Activated CD4-positive, alpha-beta T cell treated with anti-CD3 and anti-CD28 coated beads, Interleukin-2, amount 10 ng/mL, durations not matched to agents 24 days and 14 days (primary cell): ENCODE measurements at regions not wholly inside any gene's neighbourhood (a gene's known extent, or its start where the extent isn't known, plus 50 kb on each side); places are given as distances from the start of the nearest gene placed in this dataset.

ENCODE experiments used
- DNase-seq: peaks from one replicate; pipeline ENCODE4 v3.0.0; 2022
- H3K27ac Mint-ChIP-seq: one replicate; pipeline ENCODE4 v1.8.0; 2022; ENCODE audit warnings: mild to moderate bottlenecking, mixed read lengths
- H3K27me3 Mint-ChIP-seq: one replicate; pipeline ENCODE4 v1.8.0; 2022; ENCODE audit warnings: mixed read lengths
- H3K36me3 Mint-ChIP-seq: one replicate; pipeline ENCODE4 v1.8.0; 2022; ENCODE audit warnings: low read depth, mild to moderate bottlenecking, mixed read lengths
- H3K4me1 Mint-ChIP-seq: one replicate; pipeline ENCODE4 v1.8.0; 2021; ENCODE audit warnings: mixed read lengths
- H3K4me3 Mint-ChIP-seq: one replicate; pipeline ENCODE4 v1.8.0; 2022; ENCODE audit warnings: mild to moderate bottlenecking, moderate library complexity, mixed read lengths
- H3K9me3 Mint-ChIP-seq: one replicate; pipeline ENCODE4 v1.8.0; 2021; ENCODE audit warnings: mixed read lengths
- intact Hi-C: fragments of 100-400 bp; cut with micrococcal nuclease; formaldehyde crosslinking; loops from one replicate; pipeline ENCODE4 v1.15.1; 2023

DNA sequence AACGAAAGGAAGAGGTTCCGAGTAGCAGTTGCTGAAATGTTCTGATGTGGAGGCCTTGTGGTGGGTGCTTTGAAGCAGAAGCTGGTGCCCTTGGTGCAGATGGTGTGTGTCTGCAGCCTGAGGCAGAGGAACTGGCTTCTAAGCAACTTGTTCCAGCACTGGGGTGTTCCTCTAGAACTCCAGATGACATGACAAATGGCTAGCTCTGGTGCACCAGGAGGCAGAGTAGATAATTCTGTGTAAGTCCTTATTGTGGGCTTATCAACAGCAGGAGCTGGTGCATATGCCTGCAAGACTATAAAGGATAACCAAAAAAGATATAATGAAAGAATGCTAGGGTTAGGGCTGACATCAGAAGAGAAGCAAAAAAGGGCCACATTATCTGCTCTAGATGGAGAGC lies 76.5 kb downstream of the ARL5B start:
- no peaks in the 10 kb centered on the region for H3K27me3 Mint-ChIP-seq
- H3K27ac Mint-ChIP-seq, result no peak overlapping the region
- peaks cover 3% of the 10 kb centered on the region for H3K9me3 Mint-ChIP-seq
- no peaks in the 10 kb centered on the region for H3K4me1 Mint-ChIP-seq
- DNase-seq, result no peak
- intact Hi-C loops, result no loop called here
- H3K4me3 Mint-ChIP-seq, result no peak overlapping the region
- H3K36me3 Mint-ChIP-seq, result no peaks in the 10 kb centered on the region

DNA sequence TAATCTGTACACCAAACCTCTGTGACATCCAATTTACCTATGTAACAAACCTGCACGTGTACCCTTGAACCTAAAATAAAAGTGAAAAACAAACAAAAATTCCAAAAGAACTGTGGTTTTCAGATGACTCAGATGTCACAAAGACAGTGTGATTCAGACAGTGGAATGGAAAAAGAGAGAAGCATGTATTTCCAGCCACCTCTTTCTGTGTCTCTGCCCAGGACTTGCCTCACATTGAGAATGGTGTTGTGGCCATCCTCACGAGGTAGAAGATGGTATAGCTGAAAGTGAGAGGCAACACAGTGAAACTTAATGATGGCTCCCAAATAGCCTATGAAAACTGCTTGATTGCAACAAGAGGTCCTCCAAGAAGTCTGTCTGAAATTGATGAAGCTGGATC lies 78.0 kb downstream of the ARL5B start:
- no peak overlapping the region for H3K4me3 Mint-ChIP-seq
- H3K27me3 Mint-ChIP-seq, result no peaks in the 10 kb centered on the region
- no peak for DNase-seq
- H3K36me3 Mint-ChIP-seq, result no peaks in the 10 kb centered on the region
- H3K27ac Mint-ChIP-seq, result no peak overlapping the region
- H3K9me3 Mint-ChIP-seq, result peaks cover 3% of the 10 kb centered on the region
- intact Hi-C loops, result no loop called here
- H3K4me1 Mint-ChIP-seq, result no peaks in the 10 kb centered on the region

DNA sequence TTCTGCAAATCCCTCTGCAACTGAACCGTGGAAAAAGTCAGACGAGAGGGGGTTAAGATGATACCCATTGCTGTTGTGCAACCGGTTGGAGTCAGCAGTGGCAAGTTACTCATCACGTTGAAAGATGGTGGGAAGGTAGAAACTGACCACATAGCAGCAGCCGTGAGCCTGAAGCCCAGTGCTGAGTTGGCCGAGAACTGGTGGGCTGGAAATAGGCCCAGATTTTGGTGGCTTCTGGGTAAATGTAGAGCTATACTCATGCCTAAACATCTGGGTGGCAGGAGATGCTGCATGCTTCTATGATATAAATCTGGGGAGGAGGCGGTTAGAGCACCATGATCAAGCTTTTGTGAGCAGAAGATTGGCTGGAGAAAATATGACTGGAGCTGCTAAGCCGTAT lies 78.6 kb downstream of the ARL5B start:
- intact Hi-C loops, result no loop called here
- peaks cover 3% of the 10 kb centered on the region for H3K9me3 Mint-ChIP-seq

DNA sequence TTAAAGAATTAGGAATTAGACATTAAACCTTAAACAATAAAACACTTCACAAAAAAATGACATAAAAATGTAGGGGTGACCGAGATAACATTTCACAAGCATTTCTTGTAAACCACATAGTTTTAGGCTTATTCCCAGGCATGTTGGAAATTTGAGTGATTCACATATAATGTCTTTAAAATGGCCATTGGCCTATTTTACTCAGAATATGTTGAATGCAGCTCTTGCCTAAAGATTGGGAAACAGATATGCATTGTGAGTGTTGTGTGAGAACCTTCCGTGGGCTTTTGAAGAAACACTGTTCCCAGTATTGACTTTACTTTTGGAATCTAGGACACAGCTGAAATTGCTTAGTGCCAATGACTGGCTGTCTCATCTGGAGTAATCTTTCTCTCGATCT lies 79.6 kb downstream of the ARL5B start:
- Mint-ChIP-seq H3K4me3 (no peak overlapping the region), H3K27me3 (no peaks in the 10 kb centered on the region), H3K36me3 (no peaks in the 10 kb centered on the region), H3K4me1 (no peaks in the 10 kb centered on the region), H3K27ac (no peak overlapping the region), H3K9me3 (peaks cover 3% of the 10 kb centered on the region)
- intact Hi-C loops, result no loop called here
- no peak for DNase-seq

More for the DNA sequence above, 78.6 kb downstream of the ARL5B start:
- H3K36me3 Mint-ChIP-seq, result no peaks in the 10 kb centered on the region
- no peaks in the 10 kb centered on the region for H3K27me3 Mint-ChIP-seq
- H3K4me1 Mint-ChIP-seq, result no peaks in the 10 kb centered on the region
- H3K4me3 Mint-ChIP-seq, result no peak overlapping the region
- no peak overlapping the region for H3K27ac Mint-ChIP-seq
- DNase-seq, result no peak

DNA sequence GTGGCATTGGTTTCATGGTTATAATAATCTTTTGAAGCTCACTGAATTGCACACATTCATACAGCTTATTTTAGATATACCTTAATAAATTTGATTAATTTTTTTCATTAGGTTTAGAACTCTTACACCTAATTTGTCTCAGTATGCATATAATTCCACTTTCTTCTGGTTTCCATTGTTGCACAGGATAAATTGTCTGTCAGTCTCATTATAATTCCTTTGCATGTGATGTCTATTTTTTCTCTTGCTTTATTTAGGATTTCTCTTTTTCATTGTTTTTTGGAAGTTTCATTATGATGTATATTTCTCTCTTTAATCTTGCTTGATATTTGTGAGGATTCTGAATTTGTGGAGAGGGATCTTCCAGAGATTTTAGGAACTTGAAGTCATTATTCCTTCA lies 84.7 kb downstream of the ARL5B start:
- Mint-ChIP-seq H3K9me3 (peaks cover 4% of the 10 kb centered on the region), H3K4me3 (no peak overlapping the region), H3K4me1 (no peaks in the 10 kb centered on the region), H3K27ac (no peak overlapping the region), H3K27me3 (no peaks in the 10 kb centered on the region), H3K36me3 (no peaks in the 10 kb centered on the region)
- intact Hi-C loops, result no loop called here
- no peak for DNase-seq

DNA sequence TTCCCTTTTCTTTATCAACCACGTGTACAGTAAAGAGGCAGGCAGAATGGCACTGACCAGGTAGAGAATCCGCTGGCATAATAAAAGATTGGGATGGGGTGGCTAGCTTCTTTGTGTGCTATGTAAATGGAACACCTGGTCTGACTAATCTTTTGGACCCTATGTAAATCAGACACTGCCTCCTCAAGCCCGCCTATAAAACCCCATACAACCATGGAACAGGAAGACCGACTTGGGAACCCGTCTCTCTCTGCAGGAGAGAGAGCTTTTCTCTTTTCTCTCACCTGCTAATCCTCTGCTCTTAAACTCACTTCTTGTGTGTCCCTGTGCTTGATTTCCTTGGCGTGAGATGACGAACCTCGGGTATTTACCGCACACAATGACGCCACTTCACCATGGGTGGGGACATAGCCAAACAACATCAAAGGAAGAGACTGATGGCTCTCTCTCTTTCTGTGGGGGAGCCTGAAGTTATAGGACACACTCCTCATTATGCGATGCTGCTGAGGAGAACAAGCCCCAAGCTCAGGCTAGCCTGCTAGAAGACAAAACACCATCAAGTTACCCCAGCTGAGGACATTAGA lies 94.2 kb downstream of the ARL5B start:
- Mint-ChIP-seq H3K4me3 (no peak overlapping the region), H3K27ac (no peak overlapping the region), H3K4me1 (no peaks in the 10 kb centered on the region), H3K27me3 (no peaks in the 10 kb centered on the region), H3K36me3 (no peaks in the 10 kb centered on the region), H3K9me3 (no peaks in the 10 kb centered on the region)
- intact Hi-C loops, result no loop called here
- no peak for DNase-seq

DNA sequence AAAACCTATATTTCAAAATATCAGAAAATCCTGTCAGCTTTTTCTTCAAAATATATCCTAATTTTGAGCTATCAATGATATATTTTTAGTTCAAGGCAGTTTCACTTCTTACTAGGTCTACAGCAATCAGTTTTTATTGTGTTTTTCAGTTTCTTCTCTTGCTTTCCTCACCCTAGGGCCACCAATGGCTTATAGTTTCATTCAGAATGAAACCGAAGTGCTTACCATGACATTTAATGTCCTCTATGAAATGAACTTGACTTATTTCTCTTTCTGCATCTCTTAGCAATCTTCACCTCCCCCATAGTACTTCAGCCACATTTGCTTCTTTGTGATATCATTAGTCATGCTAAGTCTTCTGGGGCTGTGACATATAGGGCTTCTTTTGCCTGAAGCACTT lies 100.3 kb downstream of the ARL5B start:
- Mint-ChIP-seq H3K4me3 (no peak overlapping the region), H3K27me3 (no peaks in the 10 kb centered on the region), H3K36me3 (no peaks in the 10 kb centered on the region), H3K27ac (no peak overlapping the region), H3K4me1 (no peaks in the 10 kb centered on the region), H3K9me3 (no peaks in the 10 kb centered on the region)
- intact Hi-C loops, result no loop called here
- no peak for DNase-seq

DNA sequence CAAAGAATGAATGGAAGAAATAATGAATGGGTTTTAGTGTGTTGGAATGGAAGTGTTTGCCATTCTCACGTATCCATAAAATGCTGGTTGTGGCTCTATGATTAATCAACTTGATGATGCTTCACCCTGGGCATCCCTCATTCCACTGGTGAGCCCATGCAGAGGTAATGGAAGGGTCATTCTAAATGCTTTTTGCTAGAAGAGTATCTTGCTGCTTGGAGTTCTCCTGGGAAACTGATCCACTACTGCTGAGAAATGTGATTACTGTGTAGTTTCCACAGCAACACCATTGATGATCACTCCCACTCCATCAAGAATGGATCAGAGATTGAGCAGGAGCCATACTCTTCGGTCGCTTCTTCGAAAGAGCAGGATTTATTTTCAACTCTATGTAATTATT lies 101.6 kb downstream of the ARL5B start:
- Mint-ChIP-seq H3K27ac (no peak overlapping the region), H3K4me1 (no peaks in the 10 kb centered on the region), H3K36me3 (no peaks in the 10 kb centered on the region), H3K9me3 (no peaks in the 10 kb centered on the region), H3K27me3 (no peaks in the 10 kb centered on the region), H3K4me3 (no peak overlapping the region)
- intact Hi-C loops, result no loop called here
- no peak for DNase-seq

DNA sequence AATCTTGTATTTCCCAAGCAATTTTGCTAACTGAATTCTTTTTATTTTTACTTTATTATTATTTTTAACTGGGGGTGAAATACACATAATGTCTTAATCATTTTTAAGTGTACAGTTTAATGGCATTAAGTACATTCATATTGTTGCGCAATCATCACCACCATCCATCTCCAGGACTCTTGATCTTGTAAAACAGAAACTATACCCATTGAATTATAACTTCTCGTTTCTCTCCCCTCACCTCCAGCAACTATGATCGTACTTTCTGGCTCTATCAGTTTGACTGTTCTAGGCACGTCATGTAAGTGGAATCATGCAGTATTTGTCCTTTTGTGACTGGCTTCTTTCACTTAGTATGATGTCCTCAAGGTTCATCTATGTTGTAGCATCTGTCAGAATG lies 108.8 kb downstream of the ARL5B start:
- no peak overlapping the region for H3K4me3 Mint-ChIP-seq
- no peak for DNase-seq
- H3K36me3 Mint-ChIP-seq, result no peaks in the 10 kb centered on the region
- intact Hi-C loops, result no loop called here
- no peaks in the 10 kb centered on the region for H3K4me1 Mint-ChIP-seq
- no peaks in the 10 kb centered on the region for H3K27me3 Mint-ChIP-seq
- H3K27ac Mint-ChIP-seq, result no peak overlapping the region
- H3K9me3 Mint-ChIP-seq, result no peaks in the 10 kb centered on the region

DNA sequence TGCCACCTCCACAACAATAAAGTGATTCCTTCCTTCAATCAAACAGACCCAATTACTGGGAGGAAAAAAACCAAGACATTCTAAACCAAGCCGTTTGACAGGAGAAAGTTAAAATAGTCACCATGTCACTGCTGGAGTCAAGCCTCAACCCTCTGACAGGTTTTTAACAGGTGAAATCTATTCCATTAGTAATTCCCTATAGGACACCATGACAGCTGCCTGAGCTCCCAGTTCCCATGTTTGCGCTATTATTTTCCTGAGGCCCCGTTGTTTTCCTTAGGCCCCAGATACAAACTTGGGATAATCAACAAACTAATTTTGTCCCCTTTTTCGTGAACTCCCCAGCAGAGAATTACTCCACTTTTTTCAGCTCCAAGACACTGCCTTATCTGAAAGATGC lies 113.9 kb downstream of the ARL5B start:
- intact Hi-C loops, result no loop called here
- no peaks in the 10 kb centered on the region for H3K36me3 Mint-ChIP-seq

DNA sequence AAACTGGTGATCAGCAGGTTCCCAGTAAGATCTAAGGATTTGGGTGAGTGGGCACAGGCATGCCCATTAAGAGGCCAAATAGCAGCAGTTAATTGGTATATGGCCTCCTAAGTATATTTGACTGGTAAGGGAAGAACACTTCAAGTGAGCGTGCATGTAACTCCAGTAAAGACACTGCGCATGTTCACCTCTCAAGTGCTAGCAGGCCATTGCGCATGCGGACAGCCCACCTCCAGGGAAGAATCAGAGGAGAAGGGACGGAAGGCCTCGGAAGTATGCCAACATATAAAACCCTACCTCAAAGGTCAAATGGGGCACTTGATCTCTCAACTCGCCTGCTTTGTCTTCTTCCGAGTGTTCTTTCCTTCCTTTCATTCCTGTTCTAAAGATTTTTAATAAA lies 118.0 kb downstream of the ARL5B start:
- Mint-ChIP-seq H3K9me3 (no peaks in the 10 kb centered on the region), H3K27me3 (no peaks in the 10 kb centered on the region), H3K4me1 (no peaks in the 10 kb centered on the region), H3K27ac (no peak overlapping the region), H3K36me3 (no peaks in the 10 kb centered on the region), H3K4me3 (no peak overlapping the region)
- intact Hi-C loops, result no loop called here
- DNase-seq, result no peak

More for the DNA sequence above, 113.9 kb downstream of the ARL5B start:
- no peaks in the 10 kb centered on the region for H3K9me3 Mint-ChIP-seq
- no peak overlapping the region for H3K27ac Mint-ChIP-seq
- H3K27me3 Mint-ChIP-seq, result no peaks in the 10 kb centered on the region
- DNase-seq, result no peak
- H3K4me3 Mint-ChIP-seq, result no peak overlapping the region
- no peaks in the 10 kb centered on the region for H3K4me1 Mint-ChIP-seq

DNA sequence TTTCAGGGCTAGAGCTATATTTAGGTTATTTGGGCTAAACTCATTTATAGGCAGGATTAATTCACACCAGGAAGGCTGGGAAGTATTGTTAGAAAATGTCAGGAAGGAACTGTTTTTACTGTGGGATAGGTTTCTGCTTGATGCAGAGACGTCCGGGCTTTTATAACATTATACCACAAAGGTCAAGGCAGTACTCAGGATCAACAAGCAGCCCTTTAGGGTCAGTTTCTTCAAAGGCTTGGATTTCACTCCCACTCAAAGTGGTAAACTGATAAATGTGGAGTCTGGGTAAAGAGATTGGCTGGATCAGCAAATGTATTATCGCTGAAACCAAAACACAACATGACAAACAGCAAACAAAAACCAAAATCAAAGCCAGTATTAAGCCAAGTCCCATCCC lies 127.2 kb downstream of the ARL5B start:
- H3K36me3 Mint-ChIP-seq, result no peaks in the 10 kb centered on the region
- peaks cover 4% of the 10 kb centered on the region for H3K9me3 Mint-ChIP-seq
- intact Hi-C loops, result no loop called here
- no peak for DNase-seq
- H3K27ac Mint-ChIP-seq, result no peak overlapping the region
- no peaks in the 10 kb centered on the region for H3K4me1 Mint-ChIP-seq
- H3K4me3 Mint-ChIP-seq, result no peak overlapping the region
- H3K27me3 Mint-ChIP-seq, result no peaks in the 10 kb centered on the region

DNA sequence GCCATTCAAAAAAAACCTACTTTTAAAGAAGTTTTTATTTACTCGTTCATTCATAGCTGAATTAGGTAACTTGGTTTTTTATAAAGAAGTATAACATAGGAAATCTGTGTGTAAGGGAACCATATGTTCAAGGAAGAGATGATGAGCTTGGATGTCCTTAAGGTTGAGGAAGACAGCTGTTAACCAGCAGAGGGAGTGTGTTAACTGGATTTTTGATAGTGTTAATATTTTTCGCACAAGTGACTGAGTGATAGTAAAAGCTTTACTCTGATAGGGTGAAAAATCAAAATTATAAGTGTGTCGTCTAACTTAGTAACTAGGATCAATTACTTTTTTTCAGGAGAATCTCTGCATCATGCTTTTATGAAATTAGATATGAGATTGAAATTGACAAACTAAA lies 134.7 kb downstream of the ARL5B start:
- Mint-ChIP-seq H3K4me1 (no peaks in the 10 kb centered on the region), H3K9me3 (peaks cover 8% of the 10 kb centered on the region), H3K36me3 (no peaks in the 10 kb centered on the region), H3K27me3 (no peaks in the 10 kb centered on the region), H3K27ac (no peak overlapping the region), H3K4me3 (no peak overlapping the region)
- no peak for DNase-seq
- intact Hi-C loops, result no loop called here

DNA sequence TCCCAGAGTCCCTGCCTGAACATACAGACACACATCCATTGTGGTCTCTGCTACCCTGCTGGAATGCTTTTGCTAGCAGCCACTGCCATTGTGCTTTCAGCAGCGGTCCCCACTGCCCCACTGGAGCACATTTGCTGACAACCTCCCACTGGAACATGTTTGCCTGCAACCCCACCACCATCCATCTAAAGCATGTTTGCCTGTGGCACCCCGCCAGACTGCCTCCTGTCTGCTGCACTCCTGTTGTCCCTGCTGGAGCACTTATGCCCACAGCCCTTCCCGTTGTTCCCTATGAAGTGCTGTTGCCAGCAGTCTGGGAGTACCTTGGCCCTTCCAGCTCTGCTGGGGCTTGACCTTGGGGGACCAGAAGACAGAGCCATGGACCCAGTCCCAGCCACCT lies 136.3 kb downstream of the ARL5B start:
- H3K4me1 Mint-ChIP-seq, result no peaks in the 10 kb centered on the region
- peaks cover 8% of the 10 kb centered on the region for H3K9me3 Mint-ChIP-seq
- no peak overlapping the region for H3K4me3 Mint-ChIP-seq
- intact Hi-C loops, result no loop called here
- no peak for DNase-seq
- H3K27ac Mint-ChIP-seq, result no peak overlapping the region
- H3K27me3 Mint-ChIP-seq, result no peaks in the 10 kb centered on the region
- H3K36me3 Mint-ChIP-seq, result no peaks in the 10 kb centered on the region

DNA sequence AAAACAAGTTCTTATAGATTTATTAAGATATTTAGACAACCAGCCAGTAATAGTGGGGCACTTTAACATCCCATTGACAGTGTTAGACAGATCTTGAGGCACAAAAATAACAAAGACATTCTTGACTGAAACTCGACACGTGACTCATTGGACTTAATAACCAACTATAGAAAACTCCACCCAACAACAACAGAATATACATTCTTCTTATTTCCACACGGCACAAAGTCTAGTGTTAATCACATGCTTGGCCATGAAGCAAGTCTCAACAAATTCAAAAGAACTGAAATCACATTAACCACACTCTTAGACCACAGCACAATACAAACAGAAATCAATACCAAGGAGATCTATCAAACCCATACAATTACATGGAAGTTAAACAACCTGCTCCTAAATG lies 138.1 kb downstream of the ARL5B start:
- no peaks in the 10 kb centered on the region for H3K36me3 Mint-ChIP-seq
- H3K27me3 Mint-ChIP-seq, result no peaks in the 10 kb centered on the region
- peaks cover 8% of the 10 kb centered on the region for H3K9me3 Mint-ChIP-seq
- intact Hi-C loops, result no loop called here
- no peak for DNase-seq
- H3K27ac Mint-ChIP-seq, result no peak overlapping the region
- no peaks in the 10 kb centered on the region for H3K4me1 Mint-ChIP-seq
- no peak overlapping the region for H3K4me3 Mint-ChIP-seq
